Right lobe of liver (tissue), 4 donors: ENCODE measurements at regions not wholly inside any gene's neighbourhood (a gene's known extent, or its start where the extent isn't known, plus 50 kb on each side); places are given as distances from the start of the nearest gene placed in this dataset.

Source experiments
- POLR2A ChIP-seq: fragments of 450-650 bp; IDR thresholded peaks from one replicate; pipeline ENCODE4 v1.6.1; 2017; ENCODE audit warnings: antibody characterized with exemption, mild to moderate bottlenecking
- TF ChIP-seq, protein P1 (sequence below), 4 donors: fragments of 200-600 bp in 3 of 4; fragments of 450-650 bp in 1 of 4; IDR thresholded peaks; one replicate each; pipeline versions ENCODE4 v1.5.1 to v1.8.0; 2016 to 2022; ENCODE audit warnings: antibody characterized with exemption in 4 of 4, mild to moderate bottlenecking in 2 of 4
- donor health status: DM: no; HTN: no; CAD: no.
- donor health status: DM: no; HTN: no; CAD: no.
- donor health status: DM: no; HTN: yes; CAD: no.

DNA sequence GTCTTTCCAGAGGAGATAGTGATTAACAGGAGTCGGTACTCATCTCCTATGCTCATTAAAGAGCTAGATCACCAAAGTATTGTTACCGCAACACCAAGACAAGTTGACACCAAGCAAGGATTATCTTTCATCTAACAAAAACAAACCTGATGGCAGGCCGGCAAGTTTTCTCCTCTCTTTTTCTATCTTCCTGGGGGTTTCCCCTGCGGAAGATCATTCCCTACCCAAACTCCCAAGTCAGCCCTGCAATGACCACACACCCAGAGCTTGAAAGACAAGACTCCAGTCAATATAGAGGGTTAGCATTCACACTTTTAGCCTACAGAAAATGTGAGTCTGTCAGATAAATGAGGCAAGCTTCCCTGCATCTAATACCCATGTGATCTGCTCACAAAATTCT, 312.1 kb downstream of the SOX9 start:
- TF ChIP-seq, protein P1, sequence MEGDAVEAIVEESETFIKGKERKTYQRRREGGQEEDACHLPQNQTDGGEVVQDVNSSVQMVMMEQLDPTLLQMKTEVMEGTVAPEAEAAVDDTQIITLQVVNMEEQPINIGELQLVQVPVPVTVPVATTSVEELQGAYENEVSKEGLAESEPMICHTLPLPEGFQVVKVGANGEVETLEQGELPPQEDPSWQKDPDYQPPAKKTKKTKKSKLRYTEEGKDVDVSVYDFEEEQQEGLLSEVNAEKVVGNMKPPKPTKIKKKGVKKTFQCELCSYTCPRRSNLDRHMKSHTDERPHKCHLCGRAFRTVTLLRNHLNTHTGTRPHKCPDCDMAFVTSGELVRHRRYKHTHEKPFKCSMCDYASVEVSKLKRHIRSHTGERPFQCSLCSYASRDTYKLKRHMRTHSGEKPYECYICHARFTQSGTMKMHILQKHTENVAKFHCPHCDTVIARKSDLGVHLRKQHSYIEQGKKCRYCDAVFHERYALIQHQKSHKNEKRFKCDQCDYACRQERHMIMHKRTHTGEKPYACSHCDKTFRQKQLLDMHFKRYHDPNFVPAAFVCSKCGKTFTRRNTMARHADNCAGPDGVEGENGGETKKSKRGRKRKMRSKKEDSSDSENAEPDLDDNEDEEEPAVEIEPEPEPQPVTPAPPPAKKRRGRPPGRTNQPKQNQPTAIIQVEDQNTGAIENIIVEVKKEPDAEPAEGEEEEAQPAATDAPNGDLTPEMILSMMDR (IDR thresholded peaks at IDR 0.05) = no peak
- no peak for TF ChIP-seq POLR2A
